ENCODE measurements at regions not wholly inside any gene's neighbourhood (a gene's known extent, or its start where the extent isn't known, plus 50 kb on each side); places are given as distances from the start of the nearest gene placed in this dataset.
"Not testable (repeated sequence)": the region's sequence is repeated elsewhere in the genome, so short reads cannot be mapped to it uniquely, and the experiment has no call there.

- DNase-seq, result no peak
Observed at GRCh38 chr11:25159341-25159740, 662.5 kb downstream of the LUZP2 start.

- no peak for DNase-seq
Observed at GRCh38 chr11:25163421-25163820, 666.6 kb downstream of the LUZP2 start.

GRCh38 chr11:25180187-25180586, 683.3 kb downstream of the LUZP2 start:
- DNase-seq, result no peak

- no peak for DNase-seq
Observed at GRCh38 chr11:25183411-25183810, 686.6 kb downstream of the LUZP2 start.

- no peak for DNase-seq
Observed at GRCh38 chr11:25197515-25197914, 700.7 kb downstream of the LUZP2 start.

GRCh38 chr11:25198704-25199103, 701.9 kb downstream of the LUZP2 start:
- no peak for DNase-seq

GRCh38 chr11:25200925-25201324, 704.1 kb downstream of the LUZP2 start:
- DNase-seq, result no peak

- DNase-seq, result no peak
Observed at GRCh38 chr11:25206762-25207161, 709.9 kb downstream of the LUZP2 start.

- no peak for DNase-seq
Observed at GRCh38 chr11:25211635-25212254, 714.9 kb downstream of the LUZP2 start.

GRCh38 chr11:25214535-25215176, 717.8 kb downstream of the LUZP2 start:
- DNase-seq, result no peak

GRCh38 chr11:25218036-25218435, 721.2 kb downstream of the LUZP2 start:
- no peak for DNase-seq

- DNase-seq, result no peak
Observed at GRCh38 chr11:25225078-25225477, 728.2 kb downstream of the LUZP2 start.

GRCh38 chr11:25242928-25243327, 746.1 kb downstream of the LUZP2 start:
- no peak for DNase-seq

- no peak for DNase-seq
Observed at GRCh38 chr11:25244126-25244525, 747.3 kb downstream of the LUZP2 start.

GRCh38 chr11:25247336-25247735, 750.5 kb downstream of the LUZP2 start:
- no peak for DNase-seq

GRCh38 chr11:25252854-25253253, 756.0 kb downstream of the LUZP2 start:
- no peak for DNase-seq

GRCh38 chr11:25263861-25264260, 767.0 kb downstream of the LUZP2 start:
- not testable (repeated sequence) for DNase-seq

GRCh38 chr11:25271301-25271700, 774.4 kb downstream of the LUZP2 start:
- no peak for DNase-seq

GRCh38 chr11:25272214-25272613, 775.4 kb downstream of the LUZP2 start:
- no peak for DNase-seq

- not testable (repeated sequence) for DNase-seq
Observed at GRCh38 chr11:25280821-25281220, 784.0 kb downstream of the LUZP2 start.

GRCh38 chr11:25293166-25293565, 796.3 kb downstream of the LUZP2 start:
- no peak for DNase-seq

GRCh38 chr11:25298450-25298849, 801.6 kb downstream of the LUZP2 start:
- DNase-seq, result no peak

GRCh38 chr11:25309818-25310217, 813.0 kb downstream of the LUZP2 start:
- DNase-seq, result no peak

GRCh38 chr11:25317216-25317615, 820.4 kb downstream of the LUZP2 start:
- no peak for DNase-seq
